LNCAP (cell line): ENCODE measurements at regions not wholly inside any gene's neighbourhood (a gene's known extent, or its start where the extent isn't known, plus 50 kb on each side); places are given as distances from the start of the nearest gene placed in this dataset.
A peak's percentile ranks its signal among the peaks of the same experiment; 100 is the strongest.

Experiments used
- TF ChIP-seq, protein P1 (sequence below): fragments of 450-650 bp; IDR thresholded peaks from 2 replicates; pipeline ENCODE4 v1.5.1; 2017; ENCODE audit warnings: mild to moderate bottlenecking

DNA sequence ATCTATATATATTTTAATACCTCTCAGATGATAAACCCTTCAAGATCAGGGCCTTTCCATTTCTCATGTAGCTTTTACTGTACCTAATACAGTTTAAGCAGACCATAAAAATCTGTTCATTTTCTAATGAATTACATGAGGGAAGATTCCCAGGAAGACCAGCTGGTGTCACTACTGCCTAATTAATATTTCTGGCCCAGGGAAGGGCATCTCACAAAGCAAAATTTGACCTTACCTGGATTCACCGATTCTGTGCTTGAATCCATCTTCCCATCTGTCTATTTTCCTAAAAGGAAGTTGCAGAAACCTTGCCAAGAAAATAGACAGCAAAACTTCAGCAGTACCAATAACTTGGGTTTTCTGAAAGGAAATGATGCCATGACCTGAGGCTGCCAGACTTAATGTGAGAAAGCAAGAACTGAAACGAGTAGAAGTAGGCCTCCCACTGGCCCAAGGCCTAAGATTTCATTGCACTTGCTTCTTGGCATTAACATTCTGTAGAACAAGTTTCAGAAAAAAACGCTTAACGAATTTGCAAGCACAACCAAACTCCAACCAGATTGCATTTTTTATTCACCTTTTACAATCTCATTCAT, 83.0 kb upstream of the GLIS3 start:
- TF ChIP-seq, protein P1, sequence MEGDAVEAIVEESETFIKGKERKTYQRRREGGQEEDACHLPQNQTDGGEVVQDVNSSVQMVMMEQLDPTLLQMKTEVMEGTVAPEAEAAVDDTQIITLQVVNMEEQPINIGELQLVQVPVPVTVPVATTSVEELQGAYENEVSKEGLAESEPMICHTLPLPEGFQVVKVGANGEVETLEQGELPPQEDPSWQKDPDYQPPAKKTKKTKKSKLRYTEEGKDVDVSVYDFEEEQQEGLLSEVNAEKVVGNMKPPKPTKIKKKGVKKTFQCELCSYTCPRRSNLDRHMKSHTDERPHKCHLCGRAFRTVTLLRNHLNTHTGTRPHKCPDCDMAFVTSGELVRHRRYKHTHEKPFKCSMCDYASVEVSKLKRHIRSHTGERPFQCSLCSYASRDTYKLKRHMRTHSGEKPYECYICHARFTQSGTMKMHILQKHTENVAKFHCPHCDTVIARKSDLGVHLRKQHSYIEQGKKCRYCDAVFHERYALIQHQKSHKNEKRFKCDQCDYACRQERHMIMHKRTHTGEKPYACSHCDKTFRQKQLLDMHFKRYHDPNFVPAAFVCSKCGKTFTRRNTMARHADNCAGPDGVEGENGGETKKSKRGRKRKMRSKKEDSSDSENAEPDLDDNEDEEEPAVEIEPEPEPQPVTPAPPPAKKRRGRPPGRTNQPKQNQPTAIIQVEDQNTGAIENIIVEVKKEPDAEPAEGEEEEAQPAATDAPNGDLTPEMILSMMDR = peak; percentile 69

DNA sequence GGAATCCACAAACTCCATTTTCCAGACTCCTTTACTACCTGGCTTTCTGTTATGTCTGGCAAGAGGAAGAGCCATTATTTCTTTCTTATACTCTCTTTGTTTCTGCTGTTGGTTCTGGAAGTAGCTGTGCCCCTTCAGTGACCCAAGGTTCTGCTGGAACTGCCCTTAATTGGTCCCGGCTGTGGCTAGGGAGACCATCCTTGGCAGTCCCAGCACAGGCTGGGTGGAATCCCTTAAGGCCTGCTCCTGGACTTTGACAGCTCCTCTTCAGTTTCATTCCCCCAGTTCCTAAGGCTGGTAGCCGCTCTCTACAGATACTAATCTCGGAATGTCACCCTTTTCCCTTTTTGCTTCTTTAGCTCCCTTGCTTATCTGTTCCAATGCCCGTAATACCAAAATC, 81.9 kb upstream of the GLIS3 start:
- TF ChIP-seq, protein P1 = no peak

DNA sequence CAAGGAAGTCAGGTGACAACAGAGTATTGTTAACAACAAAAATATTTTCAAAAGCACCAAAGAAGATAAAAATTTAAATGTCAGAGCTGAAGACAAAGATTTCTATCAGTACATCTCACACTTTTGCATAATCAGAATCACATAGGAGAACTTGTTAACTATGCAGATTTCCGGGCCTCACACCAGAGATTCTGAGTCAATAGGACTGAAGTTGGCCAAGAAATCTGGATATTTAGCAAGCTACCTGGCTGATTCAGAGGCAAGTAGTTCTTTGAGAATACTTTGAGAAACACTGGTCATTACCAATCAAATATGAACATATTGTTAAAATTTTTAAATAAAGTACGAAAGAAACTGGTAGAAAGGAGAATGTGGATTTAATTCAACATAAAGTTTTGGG, 80.5 kb upstream of the GLIS3 start:
- TF ChIP-seq, protein P1 = no peak

DNA sequence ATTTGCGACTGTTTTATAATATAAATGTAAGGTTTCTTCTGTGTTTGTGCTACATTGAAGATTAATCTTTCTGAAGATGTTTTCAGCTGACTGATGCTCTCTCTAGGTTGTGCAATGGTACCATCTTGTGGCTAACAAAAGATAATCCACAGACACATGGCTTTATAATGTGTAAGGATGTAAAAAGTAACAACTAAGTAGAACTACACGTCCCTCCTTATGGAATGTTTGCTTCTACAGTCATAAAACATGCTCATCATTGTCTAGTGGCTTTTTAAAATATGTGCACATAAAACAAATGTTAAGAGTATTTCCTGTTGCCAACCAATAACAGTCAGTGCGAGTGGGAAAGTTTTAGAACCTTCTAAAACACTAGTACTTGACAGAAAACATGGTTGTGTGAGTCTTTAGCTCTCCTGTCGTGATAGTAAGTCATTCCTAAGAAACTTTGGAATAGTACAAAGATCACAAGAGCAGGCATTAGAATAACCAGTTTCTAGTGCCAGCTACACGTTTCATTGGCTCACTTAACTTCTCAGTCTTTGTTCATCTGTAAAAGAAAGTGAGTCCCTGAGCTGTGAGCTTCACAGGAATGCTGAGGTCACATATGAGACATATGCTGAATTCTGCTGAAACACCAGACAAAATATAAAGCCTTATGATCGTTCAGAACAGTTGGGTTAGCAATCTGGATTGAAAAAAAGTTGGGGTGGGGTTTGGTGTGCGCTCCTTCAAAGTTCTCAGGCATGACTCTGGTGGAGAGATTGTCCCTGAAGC, 75.7 kb upstream of the GLIS3 start:
- TF ChIP-seq, protein P1 = peak; percentile 55

DNA sequence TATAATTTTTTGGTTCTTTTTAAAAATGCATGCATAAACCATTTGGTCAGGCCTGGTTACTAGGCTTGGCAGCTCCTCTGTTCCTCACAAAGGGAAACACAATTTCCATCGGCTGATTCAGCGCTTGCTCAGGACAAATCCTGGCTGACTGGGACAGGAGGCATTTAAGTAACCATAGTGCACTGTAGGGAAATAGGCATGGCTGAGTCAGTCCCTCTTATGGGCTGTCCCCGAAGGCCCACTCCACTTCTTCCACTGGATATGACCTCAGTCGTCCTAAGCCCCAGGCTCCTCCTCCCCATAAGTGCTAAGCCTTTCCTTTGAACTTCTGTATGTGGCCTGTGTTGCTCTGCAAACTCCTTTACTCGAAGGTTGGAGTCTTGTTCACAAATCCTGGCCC, 71.2 kb upstream of the GLIS3 start:
- TF ChIP-seq, protein P1 = no peak

DNA sequence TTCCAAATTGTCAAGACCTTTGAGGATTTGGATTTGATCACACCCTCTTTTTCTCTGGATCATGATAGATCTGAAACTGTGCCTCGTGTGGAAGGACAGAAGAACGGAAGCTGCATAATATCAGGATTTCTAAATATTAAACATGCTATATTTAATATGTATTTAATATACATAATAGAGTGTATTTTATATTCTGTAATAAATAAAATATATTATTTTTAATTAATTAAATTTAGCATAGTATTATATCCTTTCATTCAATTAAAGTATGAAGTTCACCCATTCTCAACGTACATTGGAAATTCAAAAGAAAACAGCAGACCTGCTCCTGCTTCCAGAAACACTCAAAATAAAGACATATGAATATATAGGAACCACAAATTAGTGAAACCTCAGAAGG, 70.6 kb upstream of the GLIS3 start:
- TF ChIP-seq, protein P1 = no peak

DNA sequence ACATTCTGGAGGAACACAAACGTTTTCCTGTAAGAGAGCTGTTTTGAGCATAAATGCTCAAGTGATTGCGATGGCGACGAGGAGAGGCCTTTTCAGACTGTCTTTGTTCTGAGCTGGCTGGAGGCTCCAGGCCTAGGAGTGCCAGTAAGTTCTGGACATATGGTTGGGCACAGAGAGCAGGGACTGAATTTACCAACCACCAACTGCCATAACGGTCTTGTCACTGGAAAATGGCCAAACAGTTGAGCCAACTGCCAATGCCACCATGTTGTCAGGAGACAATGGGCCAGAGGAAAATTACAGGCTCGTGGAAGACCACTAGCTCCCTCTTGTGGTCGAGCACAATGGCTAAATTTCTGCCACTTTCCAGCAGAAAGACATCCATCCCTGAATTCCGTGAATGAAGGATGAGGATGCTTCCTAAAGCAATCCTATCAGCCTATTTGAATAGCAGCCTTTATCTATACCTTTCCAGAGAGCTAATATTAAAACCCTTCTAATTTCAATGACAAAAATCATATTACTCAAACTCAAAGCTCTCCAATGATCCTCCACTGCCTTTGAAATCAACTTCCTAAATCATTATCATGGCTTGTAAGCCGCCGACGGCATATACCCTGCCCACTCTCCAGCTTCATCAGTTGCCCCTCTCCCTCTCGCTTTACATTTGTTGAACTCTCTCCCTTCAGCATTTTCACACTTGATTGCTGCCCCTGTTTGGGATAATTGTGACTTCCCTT, 66.9 kb upstream of the GLIS3 start:
- TF ChIP-seq, protein P1 = peak; percentile 79
